Hematopoietic multipotent progenitor cell treated with erythropoietin and hydrocortisone succinate and interleukin-3 and kit ligand, for 4 days (in vitro differentiated cells): ENCODE measurements at regions not wholly inside any gene's neighbourhood (a gene's known extent, or its start where the extent isn't known, plus 50 kb on each side); places are given as distances from the start of the nearest gene placed in this dataset.
"Not testable (repeated sequence)": the region's sequence is repeated elsewhere in the genome, so short reads cannot be mapped to it uniquely, and the experiment has no call there.

Experiments
- DNase-seq: peaks from one replicate; pipeline ENCODE4 v3.0.0-alpha.2; 2015

DNA sequence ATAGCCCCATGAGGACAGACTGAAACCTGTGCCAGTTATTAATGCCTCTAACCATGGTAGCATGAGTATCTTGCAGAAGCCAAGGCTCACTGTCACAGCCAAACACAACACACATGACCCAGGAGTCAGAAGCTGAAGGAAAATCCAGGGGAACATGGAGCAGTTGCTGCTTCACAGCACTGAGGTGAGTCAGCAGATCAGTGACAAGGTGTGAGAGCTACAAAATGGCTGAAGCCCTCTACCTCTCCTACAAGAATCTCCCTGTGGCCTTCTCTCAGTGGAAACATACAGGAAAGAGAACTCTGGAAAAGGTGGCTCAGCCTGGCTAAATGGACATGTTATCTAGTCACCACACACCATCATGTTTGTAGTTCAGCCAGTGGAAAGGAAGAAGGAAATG lies 93.5 kb downstream of the NAB1 start:
- no peak for DNase-seq

DNA sequence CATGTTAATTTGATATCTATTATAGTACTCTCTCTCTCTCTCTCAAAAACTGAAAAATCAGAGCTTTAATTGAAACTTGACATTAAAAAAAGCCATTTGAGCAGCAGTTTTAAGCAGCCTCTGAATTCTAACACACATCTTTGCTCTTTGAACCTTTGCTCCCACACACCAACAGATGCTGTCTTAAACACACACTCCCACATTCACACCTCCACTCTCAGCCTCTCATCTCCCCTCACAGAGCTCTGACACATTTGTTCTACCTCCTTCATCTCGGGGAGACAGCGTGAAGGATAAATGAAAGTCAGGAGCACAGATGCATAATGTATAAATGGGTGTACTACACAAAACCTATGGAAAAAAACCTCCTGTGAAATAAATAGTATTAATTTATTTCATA lies 95.2 kb downstream of the NAB1 start:
- DNase-seq: no peak

- no peak for DNase-seq
Observed at GRCh38 chr2:190746971-190747761, 98.3 kb downstream of the NAB1 start.

- DNase-seq: no peak
Observed at GRCh38 chr2:190748966-190749365, 100.1 kb downstream of the NAB1 start.

DNA sequence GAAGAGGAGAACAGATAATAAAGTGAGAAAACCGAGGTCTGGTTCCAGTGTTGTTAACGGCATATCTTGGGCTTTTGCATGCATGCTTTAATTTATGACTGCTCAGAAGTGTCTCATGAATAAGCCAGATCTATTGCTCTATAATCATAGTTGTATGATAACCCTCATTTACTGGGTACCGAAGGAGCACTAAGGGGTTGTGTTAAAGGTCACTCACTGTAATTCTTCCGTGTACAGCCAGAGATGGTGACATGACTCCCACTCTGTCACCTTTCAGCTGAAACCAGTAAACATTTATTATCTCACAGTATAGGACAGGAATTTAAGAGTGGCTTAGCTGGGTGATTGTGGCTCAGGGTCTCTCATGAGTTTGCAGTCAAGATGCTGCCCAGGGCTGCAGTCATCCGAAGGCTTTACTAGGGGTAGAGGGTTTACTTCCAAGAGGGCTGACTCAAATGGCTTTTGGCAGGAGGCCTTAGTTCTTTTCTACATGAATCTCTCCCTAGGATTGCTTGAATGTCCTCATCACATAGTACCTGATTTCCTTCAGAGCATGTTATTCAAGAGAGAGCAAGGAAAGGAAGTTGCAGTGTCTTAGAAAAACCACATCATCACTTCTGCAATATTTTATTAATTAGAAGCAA lies 107.0 kb downstream of the NAB1 start:
- no peak for DNase-seq

DNA sequence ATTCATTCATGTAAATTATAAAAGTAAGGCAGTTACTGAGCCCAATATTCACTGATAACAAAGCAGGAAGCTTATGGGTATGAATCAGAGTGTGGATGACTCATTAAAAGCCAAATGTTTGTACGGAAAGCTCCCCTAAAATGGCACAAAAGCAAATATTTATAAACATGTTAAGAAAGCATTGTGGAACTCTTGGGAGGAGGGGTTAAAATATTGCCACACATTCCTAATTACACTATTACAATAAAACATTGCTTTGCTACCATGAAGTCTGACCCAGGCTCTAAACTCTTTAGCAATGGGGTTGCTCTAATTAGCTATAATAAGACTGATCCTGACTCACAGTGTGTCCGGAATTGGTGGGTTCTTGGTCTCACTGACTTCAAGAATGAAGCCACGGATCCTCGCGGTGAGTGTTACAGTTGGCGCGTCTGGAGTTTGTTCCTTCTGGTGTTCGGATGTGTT lies 110.9 kb downstream of the NAB1 start:
- peak; percentile 51 for DNase-seq

- DNase-seq: not testable (repeated sequence)
Observed at GRCh38 chr2:190760353-190761150, 111.7 kb downstream of the NAB1 start.

GRCh38 chr2:190761216-190761615 lies 112.3 kb downstream of the NAB1 start:
- DNase-seq: not testable (repeated sequence)

- peak; percentile 63 for DNase-seq
Observed at GRCh38 chr2:190762566-190762965, 113.7 kb downstream of the NAB1 start.

DNA sequence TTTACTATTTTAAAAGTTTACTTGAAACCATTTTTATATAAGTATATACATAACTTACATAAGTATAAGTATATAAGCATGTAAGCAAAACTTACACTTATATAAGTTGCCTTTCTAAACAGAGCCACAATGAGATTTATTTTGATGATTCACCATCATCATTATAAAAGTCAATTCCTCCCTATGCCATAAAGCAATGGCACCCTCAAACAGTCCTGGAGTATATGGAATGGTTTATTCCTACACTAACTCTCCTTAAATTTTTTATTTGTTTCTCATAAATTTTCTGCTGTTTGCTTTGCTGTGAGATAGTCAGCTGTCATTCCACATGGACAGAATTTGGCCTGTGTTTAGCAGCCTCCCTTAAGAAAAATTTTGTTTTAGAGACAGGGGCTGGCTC lies 114.2 kb downstream of the NAB1 start:
- DNase-seq: no peak

DNA sequence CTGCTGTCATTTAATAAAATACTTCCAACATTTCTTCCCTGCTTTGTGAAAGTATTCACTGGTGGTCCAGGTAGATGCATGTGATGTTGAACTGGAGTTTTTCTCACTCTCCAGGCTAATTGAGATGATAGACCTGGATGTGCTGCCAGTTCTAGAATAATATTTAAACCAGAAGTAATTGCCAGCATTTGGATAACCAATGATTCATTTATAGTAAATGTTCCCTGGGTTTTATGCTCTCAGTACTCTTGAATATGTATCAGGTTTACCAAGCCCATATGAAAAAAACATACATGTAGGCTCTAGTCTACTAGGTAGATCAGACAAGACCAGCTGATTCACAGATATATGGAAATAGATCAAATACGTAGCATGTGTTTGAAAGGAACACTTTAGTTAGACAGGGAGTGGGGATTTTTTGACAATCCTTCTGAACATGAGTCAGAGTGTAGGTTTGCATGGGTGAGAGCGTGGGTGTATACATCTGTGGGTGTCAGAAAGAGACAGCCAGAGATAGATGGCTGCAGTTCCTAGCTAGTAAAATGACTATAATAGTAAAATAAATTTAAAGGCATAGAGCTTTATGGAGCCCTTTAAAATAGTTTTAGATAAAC lies 115.1 kb downstream of the NAB1 start:
- DNase-seq: no peak

DNA sequence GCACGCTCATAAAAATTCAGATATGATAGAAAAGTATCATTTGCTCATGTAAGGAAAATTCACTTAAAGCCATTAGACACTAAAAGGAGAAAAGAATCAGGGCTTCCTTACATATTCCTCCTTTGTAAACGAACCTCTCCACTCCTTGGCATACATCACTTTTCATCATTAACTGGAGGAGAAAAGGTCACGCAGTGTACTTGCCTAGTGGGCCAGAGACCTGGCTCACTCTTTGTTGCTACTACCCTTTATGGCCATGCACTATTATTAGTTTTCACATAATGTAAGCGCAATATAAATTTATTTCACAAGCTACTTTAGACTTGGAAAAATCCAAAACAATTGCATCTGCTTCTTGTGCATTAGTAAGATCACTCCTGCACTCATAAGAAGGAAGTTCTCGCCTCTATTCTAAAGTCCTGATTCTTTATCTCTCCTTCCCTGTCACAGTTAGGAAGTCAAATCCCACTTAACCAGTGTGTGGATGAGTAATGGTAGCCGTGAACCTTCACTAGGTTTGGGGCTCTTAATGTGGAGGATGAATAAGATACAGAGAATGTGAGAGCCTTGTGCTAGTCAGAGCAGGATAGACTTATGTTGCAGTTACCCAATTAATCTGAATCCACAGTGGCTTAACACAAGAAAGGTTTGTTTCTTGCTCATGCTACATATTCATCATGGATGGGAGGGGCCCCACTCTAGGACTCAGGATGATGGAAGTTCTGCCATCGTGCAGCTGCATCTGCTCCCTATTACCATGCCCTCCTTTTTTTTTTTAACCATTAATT lies 115.0 kb upstream of the GLS start:
- DNase-seq: no peak

GRCh38 chr2:190766174-190766572 lies 114.4 kb upstream of the GLS start:
- DNase-seq: no peak

DNA sequence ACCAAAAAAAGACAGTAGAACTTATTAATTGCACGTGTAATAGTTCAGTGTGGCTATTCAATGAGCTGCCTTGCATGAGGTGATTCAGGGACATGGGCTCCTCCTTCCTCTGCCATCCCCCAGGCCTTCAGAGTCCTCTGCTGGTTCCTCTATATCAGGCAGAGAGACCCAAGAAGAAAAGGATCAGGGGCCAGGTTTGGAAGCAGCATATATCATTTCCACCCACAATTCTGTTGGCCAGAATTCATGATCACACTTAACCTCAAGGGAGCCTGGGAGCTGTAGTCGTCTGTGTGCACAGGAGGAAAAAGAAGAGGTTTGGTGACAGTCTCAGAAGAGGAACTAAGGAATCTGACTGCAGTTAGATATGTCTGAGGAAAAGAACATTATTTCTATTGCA lies 114.0 kb upstream of the GLS start:
- DNase-seq: peak; percentile 69

- DNase-seq: no peak
Observed at GRCh38 chr2:190767821-190768220, 112.8 kb upstream of the GLS start.

DNA sequence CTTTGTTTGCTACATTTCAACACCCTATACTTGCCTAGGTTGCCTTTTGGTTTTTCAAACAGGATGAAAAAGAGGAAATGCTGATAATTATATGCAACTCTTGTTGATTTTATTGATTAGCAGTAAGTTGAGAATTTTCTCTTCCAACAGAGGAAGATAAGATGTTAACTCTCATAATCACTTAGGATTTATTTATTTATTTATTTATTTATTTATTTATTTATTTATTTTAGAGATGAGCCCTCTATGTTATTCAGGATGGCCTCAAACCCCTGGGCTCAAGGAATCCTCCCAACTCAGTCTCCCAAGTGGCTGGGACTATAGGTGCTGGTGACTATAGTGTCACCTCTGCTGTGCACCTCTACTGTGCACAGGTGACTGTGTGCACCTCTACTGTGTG lies 111.4 kb upstream of the GLS start:
- no peak for DNase-seq

DNA sequence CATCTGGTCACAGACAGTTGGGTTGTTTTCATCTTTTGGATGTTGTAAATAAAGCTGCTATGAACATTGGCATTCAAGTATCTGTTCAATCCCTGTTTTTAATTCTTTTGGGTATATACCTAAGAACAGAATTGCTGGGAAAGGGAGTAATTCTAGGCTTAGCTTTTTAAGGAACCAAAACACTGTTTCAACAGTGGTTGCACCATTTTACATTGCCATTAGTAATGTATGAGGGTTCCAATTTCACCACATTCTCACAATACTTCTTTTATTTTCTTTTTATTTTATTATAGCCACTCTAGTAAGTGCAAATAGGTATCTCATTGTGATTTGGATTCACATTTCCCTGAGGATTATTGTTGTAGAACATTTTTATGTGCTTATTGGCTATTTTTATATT lies 108.9 kb upstream of the GLS start:
- DNase-seq: no peak

DNA sequence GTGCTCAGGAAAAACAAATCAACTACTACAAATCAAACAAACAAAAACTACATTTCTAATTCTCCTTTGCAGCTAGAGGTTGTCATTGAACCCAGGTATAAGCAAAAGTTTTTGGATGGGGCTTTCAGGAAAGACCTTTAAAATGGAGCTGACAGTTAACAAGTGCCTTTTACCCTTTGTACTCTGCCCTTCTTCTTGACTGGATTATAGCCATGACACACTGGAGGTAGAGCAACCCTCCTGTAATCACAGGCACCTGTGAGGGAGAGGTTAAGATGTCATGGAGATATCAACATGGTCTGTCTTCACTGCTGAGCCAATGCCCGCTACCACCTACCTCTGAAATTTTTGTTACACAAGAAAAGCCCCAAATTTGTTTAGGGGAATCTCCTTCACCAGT lies 100.0 kb upstream of the GLS start:
- no peak for DNase-seq

DNA sequence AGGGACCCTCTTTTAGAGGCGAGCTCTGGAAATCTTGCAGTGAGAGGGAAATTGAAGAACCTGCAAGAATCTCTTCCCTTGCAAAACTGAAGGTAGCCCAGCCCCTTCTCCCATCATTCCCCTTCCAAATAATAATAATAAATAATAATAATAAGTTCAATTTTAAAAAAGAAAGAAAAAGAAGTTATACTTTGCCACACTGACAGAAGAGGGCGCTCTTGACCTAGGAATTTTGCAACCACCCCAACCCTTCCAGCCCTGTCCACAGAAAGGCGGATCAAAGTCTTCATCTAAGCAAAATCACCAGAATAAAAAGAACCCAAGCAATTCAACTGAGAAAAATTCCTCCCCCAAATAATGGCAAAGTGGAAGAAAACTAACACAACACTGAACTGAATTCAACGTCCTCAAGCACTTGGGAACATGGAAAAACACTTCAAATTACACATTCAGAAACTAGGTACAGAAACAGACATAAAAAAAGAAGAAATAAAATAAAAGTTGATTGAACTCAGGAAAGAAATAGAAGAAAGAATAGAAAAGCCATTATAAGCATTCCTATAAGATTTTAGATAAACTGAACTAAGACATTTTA lies 98.9 kb upstream of the GLS start:
- DNase-seq: peak; percentile 82

DNA sequence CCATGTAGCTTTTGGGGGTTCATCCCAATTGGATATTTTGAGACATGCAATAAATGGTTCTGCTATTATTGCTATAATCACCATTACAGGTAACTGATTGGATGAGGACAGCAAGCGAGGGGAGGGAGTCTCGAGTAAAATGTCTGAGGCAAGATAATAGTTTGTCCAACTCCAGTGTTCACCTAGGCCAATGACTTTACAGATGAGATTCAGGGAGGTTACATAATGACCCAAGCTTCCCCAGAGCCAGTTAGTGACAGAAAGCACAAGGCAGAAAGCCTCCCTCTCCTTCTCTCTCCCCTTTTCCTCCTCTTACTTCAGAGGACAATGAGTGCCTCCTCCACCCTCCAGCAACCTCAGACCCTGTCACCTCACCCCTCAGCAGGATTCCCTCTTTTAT lies 98.4 kb upstream of the GLS start:
- DNase-seq: no peak

DNA sequence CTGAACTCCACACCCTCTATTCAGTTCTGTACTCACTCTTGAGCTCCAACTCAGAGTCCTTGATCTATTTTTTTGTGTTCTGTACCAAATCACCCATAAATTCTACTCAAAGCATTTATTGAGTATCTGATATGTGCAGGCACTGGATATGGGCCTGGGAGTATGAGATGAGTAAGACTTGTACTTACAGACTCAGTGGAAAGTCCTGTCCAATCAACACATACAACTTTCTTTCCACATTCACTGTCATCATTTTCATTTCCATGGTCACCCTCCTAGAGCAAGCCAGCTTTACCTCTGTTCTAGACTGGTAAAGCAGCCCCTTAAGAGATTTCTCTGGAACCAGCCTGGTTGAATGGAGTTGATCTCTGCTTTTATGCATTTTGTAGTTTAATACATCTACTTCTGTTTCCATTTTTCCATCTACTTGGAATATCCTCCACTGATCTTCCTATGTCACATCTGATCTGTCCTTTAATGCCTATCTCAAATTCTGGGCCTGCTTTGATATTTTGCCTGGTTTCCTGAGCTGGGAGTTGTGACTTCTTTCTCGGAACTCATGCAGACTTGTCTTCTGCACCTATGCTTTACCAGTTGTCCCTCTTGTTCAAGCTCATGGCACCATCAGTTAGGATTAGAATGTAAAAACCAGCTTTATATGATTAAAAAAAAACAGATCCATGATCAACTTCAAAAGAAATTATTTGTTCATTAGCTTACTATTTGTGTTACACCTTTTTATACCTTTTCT lies 96.9 kb upstream of the GLS start:
- DNase-seq: no peak
